Brain pericyte (primary cell): ENCODE measurements at regions not wholly inside any gene's neighbourhood (a gene's known extent, or its start where the extent isn't known, plus 50 kb on each side); places are given as distances from the start of the nearest gene placed in this dataset.

ENCODE experiments used
- DNase-seq: peaks from one replicate; pipeline ENCODE4 v3.0.0-alpha.2; 2012; ENCODE audit warnings: low read depth, low spot score

DNA sequence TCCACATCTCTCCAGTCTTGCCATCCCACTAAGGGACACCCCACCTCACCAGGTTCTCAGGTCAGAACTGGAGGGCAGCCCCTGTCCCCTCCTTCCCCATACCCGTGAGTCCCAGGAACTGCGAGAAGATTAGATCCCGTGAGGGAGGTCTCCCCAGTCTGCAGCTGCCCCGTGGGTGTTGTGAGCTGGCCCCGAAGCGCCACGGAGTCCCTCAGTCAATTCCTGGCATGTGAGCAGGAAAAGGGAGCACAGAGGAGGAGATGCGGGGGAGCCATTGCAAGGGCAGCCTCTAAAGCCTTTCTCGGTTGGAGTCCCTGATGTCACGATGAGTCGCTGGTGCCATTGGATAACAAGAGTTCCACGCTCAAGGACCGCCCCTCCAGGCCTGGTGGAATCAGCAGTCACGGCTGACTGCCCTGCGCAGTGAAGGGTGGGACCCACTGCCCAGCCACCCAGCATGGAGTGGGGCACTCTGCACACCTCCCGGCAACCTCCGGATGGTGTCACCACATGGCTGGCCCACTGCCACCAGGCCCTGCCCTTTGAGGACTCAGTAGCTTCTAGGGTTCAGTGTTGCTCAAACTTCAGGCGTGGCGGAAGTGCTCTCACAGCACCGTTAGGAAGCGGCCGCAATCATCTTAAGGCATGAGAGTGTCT is 434.9 kb upstream of the MYT1L start:
- no peak for DNase-seq

DNA sequence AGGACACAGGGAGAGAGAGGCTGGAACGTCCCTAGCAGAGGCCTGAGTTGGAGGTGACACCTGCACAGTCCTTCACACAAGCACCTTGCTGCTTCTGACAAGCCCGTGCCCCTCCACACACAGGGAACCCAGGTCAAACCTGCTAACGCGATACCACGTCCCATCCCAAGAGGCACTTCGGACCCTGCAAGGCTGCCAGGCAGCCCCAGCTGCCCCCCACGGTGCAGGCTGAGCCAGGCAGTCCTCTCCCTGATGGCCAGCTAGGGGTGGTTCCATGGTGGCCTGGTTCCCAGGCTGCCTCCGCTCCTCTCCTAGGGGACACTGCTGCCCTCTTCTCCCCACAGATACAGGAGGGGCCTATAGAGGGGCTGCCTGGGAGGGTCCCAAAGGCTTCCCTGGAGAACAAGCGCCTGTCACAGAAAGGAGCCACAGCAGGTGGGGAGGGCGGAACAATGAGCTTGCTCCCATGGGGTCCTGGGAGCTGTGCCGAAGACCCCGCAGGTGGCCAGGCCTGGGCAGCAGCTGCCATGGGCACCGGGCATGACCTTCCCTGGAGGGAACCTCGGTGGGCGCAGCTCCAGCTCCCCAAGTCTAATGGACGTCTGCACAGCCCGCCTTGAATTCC is 434.2 kb upstream of the MYT1L start:
- no peak for DNase-seq

DNA sequence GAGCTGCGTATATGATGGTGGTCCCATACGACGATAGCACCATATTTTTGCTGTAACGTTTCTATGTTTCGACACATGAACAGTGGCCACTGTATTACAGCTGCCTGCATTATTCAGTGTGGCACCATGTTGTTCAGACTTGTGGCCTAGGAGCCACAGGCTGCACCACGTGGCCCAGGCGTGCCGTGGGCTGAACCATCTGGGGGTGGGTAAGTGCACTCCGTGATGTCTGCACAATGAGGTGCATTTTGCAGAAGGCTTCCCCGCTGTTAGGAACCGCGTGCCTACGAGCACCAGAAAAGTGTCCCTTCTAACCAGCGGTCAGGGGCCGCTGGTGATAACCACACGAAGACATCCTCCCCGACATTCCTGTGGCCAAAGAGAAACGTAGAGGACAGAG is 433.7 kb upstream of the MYT1L start:
- DNase-seq = no peak

DNA sequence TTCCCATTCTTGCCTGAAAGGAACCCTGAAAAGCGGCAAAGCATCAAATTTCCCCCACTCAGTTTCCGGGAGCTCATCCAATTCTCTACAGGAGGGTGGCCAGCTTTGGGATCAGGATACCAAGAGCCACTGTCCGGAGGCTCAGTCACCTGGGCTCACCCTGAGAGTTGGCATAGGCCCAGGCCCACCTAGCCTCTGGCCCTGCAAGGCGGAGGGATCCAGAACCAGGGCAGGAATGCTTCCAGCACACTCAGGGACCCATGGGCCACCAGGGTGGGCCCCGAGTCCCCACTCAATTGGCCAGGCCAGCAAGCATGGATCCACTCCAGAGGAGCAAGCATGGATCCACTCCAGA is 432.9 kb upstream of the MYT1L start:
- no peak for DNase-seq

DNA sequence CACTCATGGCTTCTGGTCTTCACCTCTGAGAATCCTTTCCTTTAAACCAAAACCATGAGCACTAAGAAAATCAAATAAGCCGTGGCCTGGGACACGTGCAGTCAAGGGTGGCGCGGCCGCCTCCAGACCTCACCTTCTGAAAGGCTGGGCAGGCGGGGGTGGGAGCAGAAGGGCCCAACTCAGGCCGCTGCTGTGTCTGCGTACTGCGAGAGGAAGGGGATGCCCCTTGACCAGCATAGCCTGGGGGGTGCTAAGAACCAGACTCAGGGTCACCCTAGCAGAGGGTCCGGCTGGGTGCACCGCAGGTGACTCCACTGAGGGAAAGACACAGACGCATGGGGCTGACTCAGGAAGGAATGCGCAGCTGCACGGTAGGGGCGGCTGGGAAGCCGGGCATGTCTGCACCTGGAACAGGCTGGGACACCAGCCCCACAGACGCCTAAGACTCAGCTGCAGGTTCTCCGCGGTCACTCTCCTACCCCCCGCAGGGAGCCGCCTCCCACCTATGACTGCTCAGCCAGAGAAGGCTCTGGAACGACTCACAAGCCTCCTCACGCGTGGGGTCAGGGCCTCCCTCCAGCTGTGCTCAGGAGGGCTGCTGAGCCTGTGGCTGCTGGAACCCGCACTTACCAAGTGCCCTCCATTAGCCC is 432.4 kb upstream of the MYT1L start:
- DNase-seq = no peak

DNA sequence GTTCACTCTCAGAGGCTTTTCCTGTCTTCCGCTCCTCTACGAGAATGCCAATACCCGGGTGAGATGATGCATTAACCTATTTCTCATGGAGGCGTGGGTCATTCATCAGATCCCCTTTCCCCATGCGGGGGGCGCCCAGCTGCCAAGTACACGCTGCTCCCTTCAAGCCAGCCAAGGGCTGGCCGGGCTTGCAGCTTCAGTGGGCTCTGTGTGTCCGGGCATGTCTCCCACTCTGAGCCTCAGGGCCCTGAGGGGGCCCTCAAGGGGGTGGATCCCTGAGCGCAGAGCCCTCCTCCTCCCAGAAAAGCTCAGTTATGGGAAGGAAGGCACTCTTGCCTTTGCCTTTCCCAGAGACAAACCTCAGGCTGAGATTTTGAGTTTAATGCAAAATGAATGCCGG is 431.8 kb upstream of the MYT1L start:
- DNase-seq = no peak

DNA sequence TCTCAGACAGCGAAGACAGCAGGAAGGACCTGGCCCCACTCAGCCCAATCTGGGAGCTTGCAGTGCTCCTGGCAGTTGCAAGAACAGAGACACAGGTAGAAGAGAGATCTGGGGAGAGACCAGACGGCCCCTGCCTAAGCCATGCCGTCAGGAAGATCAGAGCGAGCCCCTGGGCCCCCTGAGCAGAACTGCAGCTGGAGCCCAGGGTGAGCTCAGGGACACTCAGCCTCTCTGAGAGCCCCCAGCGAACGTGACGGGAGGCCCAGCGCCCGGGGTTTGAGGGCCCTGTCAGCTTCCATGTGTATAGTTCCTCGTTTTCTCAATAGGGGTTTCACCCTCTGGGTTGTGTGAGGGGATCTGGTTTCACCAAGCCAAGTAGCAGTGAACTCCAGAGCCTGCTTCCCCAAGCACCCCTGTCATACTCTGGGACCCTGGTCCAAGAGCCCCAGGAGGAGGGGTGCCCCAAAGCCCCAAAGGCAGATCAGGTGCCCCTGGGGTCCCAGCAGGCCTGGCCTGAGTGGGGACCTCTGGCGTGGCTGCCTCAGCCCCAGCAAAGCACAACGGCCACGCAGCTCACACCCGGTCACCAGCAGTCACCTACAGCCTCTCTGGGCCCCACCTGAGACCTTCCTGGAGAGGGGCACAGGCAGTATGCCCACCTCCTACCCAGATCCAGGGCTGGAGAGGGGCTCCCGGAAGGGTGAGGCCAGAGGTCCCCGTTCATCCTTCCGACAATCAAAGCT is 431.3 kb upstream of the MYT1L start:
- DNase-seq = no peak

DNA sequence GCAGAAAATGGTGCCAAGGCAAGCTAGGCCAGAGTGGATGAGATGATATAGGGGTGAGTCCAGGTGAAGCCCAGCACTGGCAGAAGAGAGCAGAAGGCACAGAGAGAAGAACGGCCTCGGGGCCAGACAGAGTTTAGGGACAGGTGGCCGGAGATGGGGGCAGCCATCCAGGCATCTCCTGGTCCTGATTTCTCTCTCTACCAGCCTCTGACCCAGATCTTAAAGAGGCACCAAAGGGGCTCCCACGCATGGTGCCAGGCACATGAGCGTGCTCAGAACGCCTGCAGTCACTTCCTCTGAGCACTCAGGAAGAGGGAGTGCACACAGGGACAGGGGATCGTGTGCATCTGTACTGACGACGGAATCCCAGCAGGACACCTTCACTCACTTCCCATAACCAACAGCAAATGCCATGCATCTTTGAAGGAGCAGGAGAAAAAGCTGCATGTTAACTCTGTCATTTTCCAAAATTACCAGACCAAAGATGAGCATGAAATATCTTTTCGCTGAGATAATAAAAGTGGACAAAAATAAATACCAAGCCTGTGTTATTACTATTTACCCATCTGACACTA is 427.8 kb upstream of the MYT1L start:
- no peak for DNase-seq

DNA sequence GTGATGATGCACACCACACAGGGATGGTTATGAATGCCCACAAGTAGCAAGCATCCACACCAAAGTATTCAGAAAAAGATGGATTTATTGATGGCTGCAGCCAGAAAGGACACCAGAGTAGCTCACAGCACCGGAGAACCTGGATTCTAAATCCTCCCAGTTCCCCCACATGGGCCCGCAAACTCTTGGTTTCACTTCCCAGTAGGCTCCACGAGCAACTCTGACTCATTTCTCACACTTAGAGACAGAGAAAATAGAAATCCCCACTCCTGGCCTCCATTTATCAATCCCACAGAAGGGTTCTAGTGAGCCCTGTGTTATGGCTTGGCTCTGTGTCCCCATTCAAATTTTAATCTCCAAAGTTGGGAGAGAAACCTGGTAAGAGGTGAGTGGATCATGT is 426.7 kb upstream of the MYT1L start:
- no peak for DNase-seq

DNA sequence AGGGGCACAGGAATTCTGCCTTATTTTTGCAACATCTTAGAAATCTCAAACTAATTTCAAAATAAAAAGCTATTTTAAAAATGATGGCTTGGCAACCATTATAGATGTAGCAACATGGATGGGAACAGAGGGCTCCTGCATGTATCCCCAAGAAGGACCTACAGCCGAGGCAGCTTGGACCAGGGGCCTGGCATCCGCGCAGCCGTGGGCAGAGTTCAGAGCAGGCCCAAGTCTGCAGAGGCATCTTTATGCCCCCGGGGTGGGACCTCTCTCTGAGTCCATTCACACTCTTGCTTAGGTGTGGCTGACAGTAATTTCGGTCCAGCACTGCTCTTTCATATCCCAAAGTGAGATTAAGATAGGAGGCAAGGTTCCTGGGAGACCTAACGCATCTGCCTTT is 425.8 kb upstream of the MYT1L start:
- DNase-seq = no peak

DNA sequence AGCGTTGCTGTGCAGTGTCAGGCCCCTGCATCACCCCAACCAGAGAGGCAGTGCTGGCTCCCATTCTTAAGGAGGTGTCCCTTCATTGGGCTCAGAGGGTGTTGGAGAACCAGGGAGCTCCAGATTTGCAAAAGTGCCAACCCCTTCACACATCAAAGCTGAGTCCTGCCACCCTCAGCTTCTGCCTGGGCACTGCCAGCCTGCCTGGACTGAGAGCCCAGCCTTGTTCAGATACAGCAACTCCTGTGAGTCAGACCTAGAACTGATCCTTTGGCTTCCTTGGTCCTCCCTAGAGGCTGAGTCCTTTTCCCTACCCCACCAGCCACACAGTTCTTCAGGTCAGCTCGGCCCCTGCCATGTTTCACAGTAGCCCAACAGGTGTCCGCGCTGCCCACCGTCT is 424.9 kb upstream of the MYT1L start:
- DNase-seq = no peak

DNA sequence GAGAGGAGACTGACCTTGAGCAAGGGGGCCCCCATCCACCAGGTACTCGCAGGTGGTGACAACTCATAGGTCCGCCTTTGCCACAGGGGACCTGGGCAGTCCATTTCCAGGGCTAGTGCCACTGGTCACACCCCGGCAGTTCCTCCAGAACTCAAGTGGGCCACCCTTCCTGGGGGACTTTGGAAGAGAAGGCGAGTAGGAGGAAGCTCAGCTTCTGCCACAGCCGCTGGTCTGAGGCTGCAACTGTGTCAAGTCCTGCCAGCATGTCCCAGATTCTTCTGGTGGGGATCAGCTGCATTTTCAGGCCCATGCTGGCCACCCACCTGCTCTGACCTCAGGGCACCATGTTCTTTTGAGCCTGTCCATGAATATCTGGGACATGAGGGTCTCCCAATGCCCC is 423.9 kb upstream of the MYT1L start:
- DNase-seq = no peak

DNA sequence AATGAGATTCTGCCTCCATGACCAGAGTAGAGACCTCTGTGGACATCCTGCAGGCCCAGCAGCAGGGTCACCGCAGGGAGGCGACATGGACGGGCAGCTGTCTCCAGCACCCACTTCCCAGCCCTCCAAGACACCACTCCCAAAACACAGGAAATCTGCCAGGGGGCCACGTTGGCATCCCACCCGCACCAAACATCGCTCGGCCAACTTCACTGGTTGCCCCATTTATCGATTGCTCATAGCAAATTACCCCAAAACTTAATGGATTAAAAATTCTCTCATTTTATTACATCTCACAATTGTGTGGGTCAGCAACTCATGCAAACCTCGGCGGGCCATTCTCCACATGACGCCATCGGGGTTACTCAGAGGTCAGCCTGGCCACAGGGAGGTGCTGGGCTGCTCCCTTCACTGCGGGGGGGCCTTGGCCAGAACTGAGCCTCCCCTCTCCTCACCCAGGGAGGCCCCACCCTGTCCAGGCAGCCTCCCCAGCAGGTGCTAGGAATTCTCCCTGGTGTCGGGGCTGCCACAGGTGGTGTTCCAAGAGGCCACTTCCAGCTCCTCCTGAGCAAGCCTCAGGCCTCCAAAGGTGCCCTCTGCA is 420.7 kb upstream of the MYT1L start:
- DNase-seq = no peak

DNA sequence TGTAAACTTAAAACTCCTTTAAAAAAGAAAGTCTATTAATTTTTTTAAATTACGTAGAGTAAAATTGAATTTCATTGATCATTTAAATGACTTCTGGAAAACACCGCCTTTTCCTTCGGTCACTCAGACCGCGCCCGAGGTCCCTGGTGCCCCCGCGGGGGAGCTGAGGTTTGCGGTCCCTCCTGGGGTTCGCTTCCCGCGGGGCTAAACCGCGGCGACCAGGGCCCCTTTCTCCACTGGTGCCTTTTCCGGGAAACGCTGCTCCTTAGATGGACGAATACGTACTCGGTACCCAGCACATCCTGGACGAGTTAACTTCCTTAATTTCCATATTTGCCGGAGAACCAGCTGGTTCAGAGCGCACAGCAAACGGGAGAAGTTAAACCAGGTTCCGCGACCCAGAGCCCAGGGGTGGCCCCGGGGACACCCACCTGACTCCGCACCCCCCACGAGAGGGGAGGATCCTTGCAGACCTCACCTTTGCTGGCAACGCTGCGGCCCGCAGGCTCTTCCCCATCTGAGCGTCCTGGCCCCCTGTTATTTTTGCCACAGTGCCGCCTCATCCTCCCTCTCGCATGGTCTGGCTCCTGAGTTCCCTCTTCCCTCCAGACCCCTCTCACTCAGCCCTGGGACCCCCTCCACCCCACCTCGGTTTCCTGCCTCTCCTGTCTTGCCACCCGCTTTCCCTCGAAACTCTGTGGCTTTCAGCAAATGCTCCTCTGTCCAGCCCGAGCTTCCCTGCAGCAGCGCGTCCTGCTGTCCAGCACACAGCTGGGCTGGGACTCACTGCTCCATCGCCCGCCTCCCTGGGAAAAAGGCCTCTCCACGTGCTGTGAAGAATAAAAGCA is 420.0 kb upstream of the MYT1L start:
- no peak for DNase-seq

DNA sequence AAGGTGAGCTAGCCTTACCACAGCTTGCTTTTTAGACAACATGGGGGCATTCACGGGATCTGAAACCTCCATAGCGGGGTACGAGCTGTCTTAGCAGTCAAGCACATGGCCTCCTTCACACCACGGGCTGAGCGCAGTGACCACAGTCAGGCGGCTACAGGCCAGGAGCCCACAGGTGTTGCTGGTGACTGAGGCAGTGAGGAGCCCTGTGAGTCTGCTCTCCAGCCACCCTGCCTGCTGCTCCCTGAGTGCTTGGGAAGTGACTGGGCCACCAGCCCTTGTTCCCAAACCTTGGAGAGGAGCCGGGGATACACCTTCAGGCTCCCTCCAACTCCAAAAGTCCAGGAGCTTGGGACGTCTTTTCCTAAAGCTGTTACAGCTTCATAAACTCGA is 418.1 kb upstream of the MYT1L start:
- no peak for DNase-seq

DNA sequence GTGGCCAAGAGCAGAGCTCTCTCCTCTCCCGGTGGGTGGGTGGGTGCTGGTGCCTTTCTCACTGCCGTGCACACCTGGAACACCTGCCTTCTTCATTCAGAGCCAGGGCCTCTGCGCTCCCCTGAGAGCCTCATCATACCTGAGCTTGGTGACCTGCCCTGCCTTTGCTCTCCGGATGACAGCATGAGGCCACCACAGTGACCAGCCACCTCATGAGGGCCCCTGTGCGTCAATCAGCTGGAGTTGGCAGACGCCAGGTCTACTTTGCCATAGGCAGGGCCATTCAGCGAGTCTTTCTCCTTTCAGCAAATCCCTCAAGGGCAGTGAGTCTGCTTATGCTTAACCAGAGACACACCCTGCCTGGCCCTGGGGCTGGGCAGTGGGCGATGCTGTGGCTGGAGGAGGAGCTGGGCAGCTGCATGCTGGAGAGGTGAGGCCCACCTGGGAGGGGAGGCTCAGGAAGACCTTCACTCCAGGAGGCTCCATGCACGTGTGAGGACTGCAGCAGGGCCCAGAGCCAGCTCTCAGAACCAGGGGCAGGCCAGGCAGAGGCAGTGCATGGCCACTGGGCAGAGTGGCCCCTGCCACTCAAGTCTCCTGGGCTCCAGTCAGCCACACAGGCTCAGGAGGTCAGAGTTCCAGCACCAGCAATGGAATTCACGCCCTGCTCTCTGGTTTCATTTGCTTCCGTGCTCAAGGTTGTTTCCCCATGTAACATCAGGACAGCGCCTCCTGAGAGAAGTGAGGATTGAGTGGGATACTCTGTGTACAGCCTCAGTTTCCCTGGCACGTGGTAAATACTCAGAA is 417.5 kb upstream of the MYT1L start:
- DNase-seq = no peak

DNA sequence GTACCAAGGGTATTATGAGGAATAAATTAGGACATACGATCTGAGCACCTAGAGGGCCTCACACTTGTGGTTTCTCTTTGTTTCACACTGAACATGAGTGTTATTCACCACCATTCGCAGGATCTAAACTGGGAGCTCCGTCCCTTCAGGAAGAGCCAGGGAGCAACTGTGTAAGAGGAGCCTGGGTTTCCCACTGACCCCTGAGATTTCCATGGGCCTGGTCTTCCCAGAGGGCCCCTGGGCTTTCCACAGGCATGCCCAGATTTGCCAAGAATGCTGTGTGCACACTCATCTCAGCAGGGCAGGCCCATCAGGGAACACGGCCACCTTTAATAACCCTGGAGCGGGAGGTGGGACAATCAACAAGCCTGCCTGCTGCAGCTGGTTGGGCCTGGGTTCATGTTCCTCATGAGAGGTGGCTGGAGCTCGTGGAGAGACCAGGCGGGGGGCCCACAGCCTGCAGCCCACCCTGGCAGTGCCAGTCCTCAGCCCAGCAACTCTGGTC is 416.8 kb upstream of the MYT1L start:
- DNase-seq = no peak

DNA sequence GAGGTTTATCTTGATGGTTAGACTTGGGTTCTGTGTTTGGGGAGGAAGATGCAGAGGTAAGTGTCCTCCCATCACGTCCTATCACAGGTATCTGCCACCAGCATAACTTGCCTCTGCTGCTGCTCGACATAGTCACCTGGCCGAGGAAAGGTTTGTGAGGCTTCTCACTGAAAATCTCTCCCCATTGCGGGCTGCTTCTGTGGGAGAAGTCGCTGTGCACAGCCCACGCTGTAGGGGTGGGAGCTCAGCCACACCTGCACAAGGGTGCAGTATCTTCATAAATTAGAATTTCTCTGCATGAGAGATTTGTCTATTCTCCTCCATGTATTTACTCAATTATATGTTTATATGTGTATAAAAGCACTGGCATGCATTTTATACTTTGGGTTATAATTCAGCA is 415.7 kb upstream of the MYT1L start:
- no peak for DNase-seq

DNA sequence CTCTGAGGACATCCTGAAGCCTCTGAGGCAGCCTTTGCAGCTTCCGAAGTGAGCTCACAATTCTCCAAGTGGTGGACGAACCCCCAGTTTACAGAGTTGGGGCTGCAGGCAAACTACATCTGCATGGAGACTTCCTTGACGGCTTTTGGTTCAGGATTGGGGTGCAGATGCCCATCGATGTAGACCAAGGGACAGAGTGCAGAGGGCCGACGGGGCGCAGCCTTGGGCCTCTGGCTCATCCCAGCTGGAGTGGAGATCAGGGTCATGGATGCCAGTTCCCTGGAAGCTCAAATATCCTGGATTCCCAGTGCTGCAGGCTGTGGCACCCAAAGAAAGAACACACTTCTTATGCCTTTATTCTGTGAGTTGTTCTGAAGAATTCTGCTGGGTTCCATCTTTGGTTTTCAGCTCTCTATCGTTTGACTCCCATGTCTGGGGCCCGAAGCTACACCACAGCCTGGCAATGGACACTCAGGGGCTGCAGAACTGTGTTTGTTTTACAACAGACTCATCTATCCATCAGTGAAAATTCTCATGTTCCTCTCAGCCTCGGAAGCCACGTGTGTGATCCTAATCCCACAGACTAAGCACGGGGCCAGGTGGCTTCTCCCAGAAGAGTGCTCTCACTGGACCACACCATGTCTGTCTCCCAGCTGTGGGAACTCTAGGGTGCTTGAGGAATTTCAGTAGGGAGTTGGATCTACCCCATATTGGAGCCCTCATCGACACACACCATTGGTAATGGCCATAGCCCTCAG is 414.1 kb upstream of the MYT1L start:
- no peak for DNase-seq
